GM23338 (cell line): ENCODE measurements at regions not wholly inside any gene's neighbourhood (a gene's known extent, or its start where the extent isn't known, plus 50 kb on each side); places are given as distances from the start of the nearest gene placed in this dataset.
"Not testable (repeated sequence)": the region's sequence is repeated elsewhere in the genome, so short reads cannot be mapped to it uniquely, and the experiment has no call there.

Experiments used
- CREB1 ChIP-seq: fragments of 250-450 bp; sonication (Bioruptor Pico); IDR thresholded peaks from 2 replicates; pipeline ENCODE4 v1.5.0; 2020; ENCODE audit warnings: low read depth, mild to moderate bottlenecking, moderate library complexity
- EZH2 ChIP-seq: fragments of 200-600 bp; sonication (generic); IDR thresholded peaks from one replicate; pipeline ENCODE4 v1.8.0; 2017; ENCODE audit warnings: antibody characterized with exemption, mild to moderate bottlenecking, low read depth; ENCODE audit not compliant: unreplicated experiment
- EZH2phosphoT487 ChIP-seq: fragments of 200-600 bp; sonication (generic); IDR thresholded peaks from one replicate; pipeline ENCODE4 v1.8.1; 2018; ENCODE audit warnings: antibody characterized with exemption; ENCODE audit not compliant: unreplicated experiment
- JUNB ChIP-seq: IDR thresholded peaks from one replicate; pipeline ENCODE4 v1.6.1; 2016; ENCODE audit warnings: antibody characterized with exemption; ENCODE audit not compliant: unreplicated experiment
- NANOG ChIP-seq: IDR thresholded peaks from 2 replicates; pipeline ENCODE4 v1.6.1; 2016; ENCODE audit warnings: antibody characterized with exemption, borderline replicate concordance
- POLR2AphosphoS5 ChIP-seq: IDR thresholded peaks from 2 replicates; pipeline ENCODE4 v1.6.1; 2016; ENCODE audit warnings: antibody characterized with exemption, low read depth
- STAT1 ChIP-seq: IDR thresholded peaks from one replicate; pipeline ENCODE4 v1.6.1; 2016; ENCODE audit warnings: antibody characterized with exemption; ENCODE audit not compliant: unreplicated experiment
- ZNF114 ChIP-seq: fragments of 250-450 bp; sonication (Bioruptor Pico); IDR thresholded peaks from 2 replicates; pipeline ENCODE4 v1.5.0; 2020; ENCODE audit warnings: mild to moderate bottlenecking, moderate library complexity
- ZNF331 ChIP-seq: fragments of 250-450 bp; sonication (Bioruptor Pico); IDR thresholded peaks from 2 replicates; pipeline ENCODE4 v1.5.0; 2020; ENCODE audit warnings: low read depth, mild to moderate bottlenecking, moderate library complexity
- TF ChIP-seq, protein P1 (sequence below), 2 experiments: fragments of 200-600 bp in 1 of 2; sonication (generic) in 1 of 2; conservative IDR thresholded peaks; 2 replicates each; pipeline versions ENCODE4 v1.5.1 to v1.6.1; 2016 to 2017; ENCODE audit warnings: antibody characterized with exemption in 2 of 2, low read depth in 2 of 2, mild to moderate bottlenecking in 2 of 2, moderate library complexity in 1 of 2
- TF ChIP-seq, protein P2 (sequence below): IDR thresholded peaks from one replicate; pipeline ENCODE4 v1.6.1; 2018; ENCODE audit warnings: antibody characterized with exemption; ENCODE audit not compliant: unreplicated experiment
- TF ChIP-seq, protein P3 (sequence below): IDR thresholded peaks from 2 replicates; pipeline ENCODE4 v1.6.1; 2016; ENCODE audit warnings: antibody characterized with exemption
- TF ChIP-seq, protein P4 (sequence below): fragments of 250-450 bp; sonication (Bioruptor Pico); IDR thresholded peaks from 2 replicates; pipeline ENCODE4 v1.5.0; 2020; ENCODE audit warnings: mild to moderate bottlenecking, moderate library complexity

DNA sequence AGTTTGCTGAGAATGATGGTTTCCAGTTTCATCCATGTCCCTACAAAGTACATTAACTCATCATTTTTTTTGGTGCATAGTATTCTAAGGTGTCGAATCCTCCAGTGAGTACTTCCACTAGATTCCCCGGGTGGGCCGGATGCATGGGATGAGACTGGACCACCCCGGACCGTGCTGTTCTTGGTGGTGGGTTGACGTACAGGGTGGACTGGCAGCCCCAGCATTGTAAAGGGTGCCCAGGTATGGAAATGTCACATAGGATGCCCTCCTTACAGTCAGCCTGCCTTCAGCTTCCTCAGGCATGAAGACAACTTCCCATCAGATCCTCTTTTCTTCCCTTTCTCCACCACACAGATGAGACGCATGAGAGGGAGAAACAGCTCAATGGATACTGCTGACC, 3916.1 kb upstream of the OR11H1 start:
- TF ChIP-seq, protein P1, sequence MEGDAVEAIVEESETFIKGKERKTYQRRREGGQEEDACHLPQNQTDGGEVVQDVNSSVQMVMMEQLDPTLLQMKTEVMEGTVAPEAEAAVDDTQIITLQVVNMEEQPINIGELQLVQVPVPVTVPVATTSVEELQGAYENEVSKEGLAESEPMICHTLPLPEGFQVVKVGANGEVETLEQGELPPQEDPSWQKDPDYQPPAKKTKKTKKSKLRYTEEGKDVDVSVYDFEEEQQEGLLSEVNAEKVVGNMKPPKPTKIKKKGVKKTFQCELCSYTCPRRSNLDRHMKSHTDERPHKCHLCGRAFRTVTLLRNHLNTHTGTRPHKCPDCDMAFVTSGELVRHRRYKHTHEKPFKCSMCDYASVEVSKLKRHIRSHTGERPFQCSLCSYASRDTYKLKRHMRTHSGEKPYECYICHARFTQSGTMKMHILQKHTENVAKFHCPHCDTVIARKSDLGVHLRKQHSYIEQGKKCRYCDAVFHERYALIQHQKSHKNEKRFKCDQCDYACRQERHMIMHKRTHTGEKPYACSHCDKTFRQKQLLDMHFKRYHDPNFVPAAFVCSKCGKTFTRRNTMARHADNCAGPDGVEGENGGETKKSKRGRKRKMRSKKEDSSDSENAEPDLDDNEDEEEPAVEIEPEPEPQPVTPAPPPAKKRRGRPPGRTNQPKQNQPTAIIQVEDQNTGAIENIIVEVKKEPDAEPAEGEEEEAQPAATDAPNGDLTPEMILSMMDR (conservative IDR thresholded peaks at IDR 0.05; ENCODE audit: low read depth in 2 of 2): not testable (repeated sequence)
- TF ChIP-seq, protein P2, sequence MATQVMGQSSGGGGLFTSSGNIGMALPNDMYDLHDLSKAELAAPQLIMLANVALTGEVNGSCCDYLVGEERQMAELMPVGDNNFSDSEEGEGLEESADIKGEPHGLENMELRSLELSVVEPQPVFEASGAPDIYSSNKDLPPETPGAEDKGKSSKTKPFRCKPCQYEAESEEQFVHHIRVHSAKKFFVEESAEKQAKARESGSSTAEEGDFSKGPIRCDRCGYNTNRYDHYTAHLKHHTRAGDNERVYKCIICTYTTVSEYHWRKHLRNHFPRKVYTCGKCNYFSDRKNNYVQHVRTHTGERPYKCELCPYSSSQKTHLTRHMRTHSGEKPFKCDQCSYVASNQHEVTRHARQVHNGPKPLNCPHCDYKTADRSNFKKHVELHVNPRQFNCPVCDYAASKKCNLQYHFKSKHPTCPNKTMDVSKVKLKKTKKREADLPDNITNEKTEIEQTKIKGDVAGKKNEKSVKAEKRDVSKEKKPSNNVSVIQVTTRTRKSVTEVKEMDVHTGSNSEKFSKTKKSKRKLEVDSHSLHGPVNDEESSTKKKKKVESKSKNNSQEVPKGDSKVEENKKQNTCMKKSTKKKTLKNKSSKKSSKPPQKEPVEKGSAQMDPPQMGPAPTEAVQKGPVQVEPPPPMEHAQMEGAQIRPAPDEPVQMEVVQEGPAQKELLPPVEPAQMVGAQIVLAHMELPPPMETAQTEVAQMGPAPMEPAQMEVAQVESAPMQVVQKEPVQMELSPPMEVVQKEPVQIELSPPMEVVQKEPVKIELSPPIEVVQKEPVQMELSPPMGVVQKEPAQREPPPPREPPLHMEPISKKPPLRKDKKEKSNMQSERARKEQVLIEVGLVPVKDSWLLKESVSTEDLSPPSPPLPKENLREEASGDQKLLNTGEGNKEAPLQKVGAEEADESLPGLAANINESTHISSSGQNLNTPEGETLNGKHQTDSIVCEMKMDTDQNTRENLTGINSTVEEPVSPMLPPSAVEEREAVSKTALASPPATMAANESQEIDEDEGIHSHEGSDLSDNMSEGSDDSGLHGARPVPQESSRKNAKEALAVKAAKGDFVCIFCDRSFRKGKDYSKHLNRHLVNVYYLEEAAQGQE: not testable (repeated sequence)
- TF ChIP-seq STAT1; EZH2phosphoT487; EZH2; POLR2AphosphoS5; CREB1; JUNB; ZNF331 (CRISPR knock-in tag); NANOG; ZNF114 (CRISPR knock-in tag): not testable (repeated sequence)
- TF ChIP-seq, protein P3, sequence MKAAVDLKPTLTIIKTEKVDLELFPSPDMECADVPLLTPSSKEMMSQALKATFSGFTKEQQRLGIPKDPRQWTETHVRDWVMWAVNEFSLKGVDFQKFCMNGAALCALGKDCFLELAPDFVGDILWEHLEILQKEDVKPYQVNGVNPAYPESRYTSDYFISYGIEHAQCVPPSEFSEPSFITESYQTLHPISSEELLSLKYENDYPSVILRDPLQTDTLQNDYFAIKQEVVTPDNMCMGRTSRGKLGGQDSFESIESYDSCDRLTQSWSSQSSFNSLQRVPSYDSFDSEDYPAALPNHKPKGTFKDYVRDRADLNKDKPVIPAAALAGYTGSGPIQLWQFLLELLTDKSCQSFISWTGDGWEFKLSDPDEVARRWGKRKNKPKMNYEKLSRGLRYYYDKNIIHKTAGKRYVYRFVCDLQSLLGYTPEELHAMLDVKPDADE: not testable (repeated sequence)
- TF ChIP-seq, protein P4, sequence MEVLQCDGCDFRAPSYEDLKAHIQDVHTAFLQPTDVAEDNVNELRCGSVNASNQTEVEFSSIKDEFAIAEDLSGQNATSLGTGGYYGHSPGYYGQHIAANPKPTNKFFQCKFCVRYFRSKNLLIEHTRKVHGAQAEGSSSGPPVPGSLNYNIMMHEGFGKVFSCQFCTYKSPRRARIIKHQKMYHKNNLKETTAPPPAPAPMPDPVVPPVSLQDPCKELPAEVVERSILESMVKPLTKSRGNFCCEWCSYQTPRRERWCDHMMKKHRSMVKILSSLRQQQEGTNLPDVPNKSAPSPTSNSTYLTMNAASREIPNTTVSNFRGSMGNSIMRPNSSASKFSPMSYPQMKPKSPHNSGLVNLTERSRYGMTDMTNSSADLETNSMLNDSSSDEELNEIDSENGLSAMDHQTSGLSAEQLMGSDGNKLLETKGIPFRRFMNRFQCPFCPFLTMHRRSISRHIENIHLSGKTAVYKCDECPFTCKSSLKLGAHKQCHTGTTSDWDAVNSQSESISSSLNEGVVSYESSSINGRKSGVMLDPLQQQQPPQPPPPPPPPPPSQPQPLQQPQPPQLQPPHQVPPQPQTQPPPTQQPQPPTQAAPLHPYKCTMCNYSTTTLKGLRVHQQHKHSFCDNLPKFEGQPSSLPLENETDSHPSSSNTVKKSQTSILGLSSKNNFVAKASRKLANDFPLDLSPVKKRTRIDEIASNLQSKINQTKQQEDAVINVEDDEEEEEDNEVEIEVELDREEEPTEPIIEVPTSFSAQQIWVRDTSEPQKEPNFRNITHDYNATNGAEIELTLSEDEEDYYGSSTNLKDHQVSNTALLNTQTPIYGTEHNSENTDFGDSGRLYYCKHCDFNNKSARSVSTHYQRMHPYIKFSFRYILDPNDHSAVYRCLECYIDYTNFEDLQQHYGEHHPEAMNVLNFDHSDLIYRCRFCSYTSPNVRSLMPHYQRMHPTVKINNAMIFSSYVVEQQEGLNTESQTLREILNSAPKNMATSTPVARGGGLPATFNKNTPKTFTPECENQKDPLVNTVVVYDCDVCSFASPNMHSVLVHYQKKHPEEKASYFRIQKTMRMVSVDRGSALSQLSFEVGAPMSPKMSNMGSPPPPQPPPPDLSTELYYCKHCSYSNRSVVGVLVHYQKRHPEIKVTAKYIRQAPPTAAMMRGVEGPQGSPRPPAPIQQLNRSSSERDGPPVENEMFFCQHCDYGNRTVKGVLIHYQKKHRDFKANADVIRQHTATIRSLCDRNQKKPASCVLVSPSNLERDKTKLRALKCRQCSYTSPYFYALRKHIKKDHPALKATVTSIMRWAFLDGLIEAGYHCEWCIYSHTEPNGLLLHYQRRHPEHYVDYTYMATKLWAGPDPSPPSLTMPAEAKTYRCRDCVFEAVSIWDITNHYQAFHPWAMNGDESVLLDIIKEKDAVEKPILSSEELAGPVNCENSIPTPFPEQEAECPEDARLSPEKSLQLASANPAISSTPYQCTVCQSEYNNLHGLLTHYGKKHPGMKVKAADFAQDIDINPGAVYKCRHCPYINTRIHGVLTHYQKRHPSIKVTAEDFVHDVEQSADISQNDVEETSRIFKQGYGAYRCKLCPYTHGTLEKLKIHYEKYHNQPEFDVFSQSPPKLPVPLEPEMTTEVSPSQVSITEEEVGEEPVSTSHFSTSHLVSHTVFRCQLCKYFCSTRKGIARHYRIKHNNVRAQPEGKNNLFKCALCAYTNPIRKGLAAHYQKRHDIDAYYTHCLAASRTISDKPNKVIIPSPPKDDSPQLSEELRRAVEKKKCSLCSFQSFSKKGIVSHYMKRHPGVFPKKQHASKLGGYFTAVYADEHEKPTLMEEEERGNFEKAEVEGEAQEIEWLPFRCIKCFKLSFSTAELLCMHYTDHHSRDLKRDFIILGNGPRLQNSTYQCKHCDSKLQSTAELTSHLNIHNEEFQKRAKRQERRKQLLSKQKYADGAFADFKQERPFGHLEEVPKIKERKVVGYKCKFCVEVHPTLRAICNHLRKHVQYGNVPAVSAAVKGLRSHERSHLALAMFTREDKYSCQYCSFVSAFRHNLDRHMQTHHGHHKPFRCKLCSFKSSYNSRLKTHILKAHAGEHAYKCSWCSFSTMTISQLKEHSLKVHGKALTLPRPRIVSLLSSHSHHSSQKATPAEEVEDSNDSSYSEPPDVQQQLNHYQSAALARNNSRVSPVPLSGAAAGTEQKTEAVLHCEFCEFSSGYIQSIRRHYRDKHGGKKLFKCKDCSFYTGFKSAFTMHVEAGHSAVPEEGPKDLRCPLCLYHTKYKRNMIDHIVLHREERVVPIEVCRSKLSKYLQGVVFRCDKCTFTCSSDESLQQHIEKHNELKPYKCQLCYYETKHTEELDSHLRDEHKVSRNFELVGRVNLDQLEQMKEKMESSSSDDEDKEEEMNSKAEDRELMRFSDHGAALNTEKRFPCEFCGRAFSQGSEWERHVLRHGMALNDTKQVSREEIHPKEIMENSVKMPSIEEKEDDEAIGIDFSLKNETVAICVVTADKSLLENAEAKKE (CRISPR knock-in tag): not testable (repeated sequence)
